ENCODE measurements at regions not wholly inside any gene's neighbourhood (a gene's known extent, or its start where the extent isn't known, plus 50 kb on each side); places are given as distances from the start of the nearest gene placed in this dataset.
"Not testable (repeated sequence)": the region's sequence is repeated elsewhere in the genome, so short reads cannot be mapped to it uniquely, and the experiment has no call there.

GRCh38 chr18:38810789-38811188 lies 1245.2 kb upstream of the CELF4 start:
- no peak for DNase-seq (ENCODE audit: low spot score)

GRCh38 chr18:38807915-38808314 lies 1242.3 kb upstream of the CELF4 start:
- no peak for DNase-seq (ENCODE audit: low spot score)

GRCh38 chr18:38805256-38805655 lies 1239.7 kb upstream of the CELF4 start:
- no peak for DNase-seq (ENCODE audit: low spot score)

DNA sequence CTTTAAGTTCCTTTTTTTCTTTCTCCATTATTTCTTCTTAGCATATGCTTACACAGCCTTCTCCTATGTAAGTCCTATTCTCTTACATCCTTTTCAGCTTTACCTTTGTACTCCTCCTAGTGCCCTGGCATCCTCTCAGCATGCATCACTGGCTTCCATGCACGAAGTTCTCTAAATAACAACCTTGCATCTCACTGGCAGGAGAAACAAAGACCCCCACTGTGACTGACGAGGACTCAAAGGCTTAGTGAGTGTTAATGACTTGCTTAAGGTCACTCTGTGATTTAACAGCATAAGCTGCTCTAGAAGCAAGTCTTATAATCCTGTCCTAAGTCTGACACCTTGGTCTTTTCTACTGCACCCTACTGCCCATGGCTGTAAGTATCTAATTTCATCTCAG lies 1236.0 kb upstream of the CELF4 start:
- DNase-seq (ENCODE audit: low spot score): no peak

DNA sequence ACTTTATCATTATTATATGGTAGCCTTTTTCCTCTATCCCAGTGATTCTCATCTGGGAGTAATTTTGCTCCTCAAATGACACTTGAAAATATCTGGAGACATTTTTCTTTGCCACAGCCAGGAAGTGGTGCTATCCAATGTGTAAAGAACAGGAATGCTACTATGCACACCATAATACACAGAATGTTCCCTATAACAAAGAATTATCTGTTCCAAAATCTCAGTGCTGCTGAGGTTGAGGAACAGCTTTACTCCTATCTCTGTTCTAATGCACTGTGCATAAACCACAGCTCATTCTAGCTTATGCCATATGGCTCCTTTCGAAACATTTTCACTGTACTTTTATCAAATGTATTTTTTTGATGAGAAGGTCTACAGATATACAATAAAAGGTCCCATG lies 1231.2 kb upstream of the CELF4 start:
- DNase-seq (ENCODE audit: low spot score): no peak

- DNase-seq (ENCODE audit: low spot score): no peak
These were observed 1227.1 kb upstream of the CELF4 start for GRCh38 chr18:38792731-38793130.

GRCh38 chr18:38790786-38791185 lies 1225.2 kb upstream of the CELF4 start:
- DNase-seq (ENCODE audit: low spot score): no peak

- no peak for DNase-seq (ENCODE audit: low spot score)
These were observed 1224.7 kb upstream of the CELF4 start for GRCh38 chr18:38790303-38790702.

DNA sequence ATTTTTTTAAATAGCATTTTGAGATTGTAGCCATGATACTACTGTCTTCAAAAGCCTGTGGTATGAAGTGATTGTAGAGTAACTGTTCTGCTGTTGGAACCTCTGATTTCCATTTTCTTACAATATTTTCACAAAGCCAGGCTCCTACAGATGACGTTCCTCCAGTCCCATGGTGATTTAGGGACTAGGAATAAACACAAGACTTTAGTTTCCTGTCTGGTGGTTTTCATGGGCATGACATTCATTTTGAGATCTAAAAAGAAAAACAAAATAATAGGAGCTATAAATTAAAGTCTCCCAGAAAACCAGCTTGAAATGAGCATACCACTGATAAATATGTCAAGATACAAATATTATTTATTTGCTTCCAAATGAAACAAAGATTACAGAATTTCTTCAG lies 1223.5 kb upstream of the CELF4 start:
- DNase-seq (ENCODE audit: low spot score): no peak

DNA sequence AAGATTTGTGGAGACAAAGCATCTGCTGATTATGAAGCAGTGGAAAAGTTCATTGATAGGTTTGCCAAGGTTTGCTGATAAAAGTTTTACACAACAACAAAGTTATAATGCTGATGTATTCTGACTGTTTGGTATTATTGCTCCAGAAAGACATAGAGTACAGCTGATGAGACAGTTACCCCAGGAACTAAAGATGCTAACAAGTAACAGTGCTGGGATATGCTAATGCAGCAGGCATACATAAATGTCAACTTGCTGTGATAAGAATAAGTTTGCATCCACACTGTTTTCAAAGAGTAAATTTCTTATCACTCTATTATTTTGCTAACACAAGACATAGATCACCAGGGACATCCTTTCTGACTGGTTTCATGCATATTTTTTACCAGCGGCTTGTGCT lies 1221.3 kb upstream of the CELF4 start:
- DNase-seq (ENCODE audit: low spot score): no peak

DNA sequence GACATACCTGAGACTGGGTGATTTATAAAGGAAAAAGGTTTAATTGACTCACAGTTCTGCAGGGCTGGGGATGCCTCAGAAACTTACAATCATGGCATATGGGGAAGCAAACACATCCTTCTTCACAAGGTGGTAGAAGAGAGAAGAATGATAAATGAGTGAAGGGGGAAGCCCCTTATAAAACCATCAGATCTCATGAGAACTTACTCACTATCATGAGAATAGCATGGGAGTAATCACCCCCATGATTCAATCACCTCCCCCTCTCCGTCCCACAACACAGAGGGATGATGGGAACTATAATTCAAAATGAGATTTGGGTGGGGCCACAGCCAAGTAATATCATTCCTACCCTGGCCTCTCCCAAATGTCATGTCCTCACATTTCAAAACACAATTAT lies 1206.0 kb upstream of the CELF4 start:
- not testable (repeated sequence) for DNase-seq (ENCODE audit: low spot score)

DNA sequence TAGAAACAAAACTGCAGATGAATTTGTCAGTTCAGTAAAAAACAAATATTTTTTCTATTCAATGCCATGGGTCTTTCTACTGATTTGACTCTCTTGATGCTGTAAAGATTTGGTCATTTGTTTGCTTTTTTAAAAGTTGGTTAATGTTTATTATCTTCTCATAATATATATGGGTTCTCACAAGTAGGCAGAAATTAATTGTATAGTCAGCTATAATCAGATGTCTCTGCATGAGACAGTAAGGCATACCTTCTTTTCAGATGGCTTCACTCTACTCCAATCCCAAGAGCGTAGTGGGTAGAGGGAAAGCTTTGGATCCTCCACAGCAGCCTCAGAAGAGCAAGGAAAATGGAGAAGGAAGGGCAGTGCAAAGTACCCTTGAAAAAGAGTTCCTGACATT lies 1202.9 kb upstream of the CELF4 start:
- DNase-seq (ENCODE audit: low spot score): no peak

DNA sequence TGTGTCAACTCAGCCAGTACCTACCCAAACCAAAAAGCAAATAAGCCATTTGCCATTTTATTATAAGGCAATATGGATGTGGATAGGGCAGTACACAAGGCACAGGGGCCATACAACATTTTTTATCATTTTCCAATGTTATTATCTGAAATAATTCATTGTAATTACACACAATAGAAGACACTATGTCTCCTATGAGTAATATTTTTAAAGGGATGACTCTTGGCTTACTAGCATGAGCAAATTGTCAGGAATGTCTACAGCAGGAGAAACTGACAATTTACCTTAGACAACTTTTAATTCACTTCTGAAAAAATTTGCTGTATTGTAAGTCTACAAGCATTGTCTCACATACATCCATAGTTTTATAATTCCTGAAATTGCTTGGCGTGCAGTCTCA lies 1193.9 kb upstream of the CELF4 start:
- no peak for DNase-seq (ENCODE audit: low spot score)

DNA sequence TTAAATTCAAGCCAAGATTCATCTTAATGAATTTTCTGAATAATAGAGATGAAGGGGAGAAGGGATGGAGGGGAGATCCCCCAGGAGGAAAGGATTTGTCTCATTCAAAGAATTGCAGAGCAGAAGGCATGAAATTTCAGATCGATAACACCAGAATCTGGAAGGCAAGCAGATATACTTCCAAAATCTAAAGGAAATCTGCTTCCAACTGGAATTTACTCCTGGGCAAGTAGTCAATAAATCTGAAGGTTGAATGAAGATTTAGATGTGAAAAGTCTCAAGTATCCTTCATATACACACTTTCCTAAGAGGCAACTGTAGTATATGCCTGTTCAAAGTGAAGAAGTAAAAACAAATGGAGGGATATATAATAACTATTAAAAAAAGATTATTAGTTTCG lies 1190.8 kb upstream of the CELF4 start:
- no peak for DNase-seq (ENCODE audit: low spot score)

DNA sequence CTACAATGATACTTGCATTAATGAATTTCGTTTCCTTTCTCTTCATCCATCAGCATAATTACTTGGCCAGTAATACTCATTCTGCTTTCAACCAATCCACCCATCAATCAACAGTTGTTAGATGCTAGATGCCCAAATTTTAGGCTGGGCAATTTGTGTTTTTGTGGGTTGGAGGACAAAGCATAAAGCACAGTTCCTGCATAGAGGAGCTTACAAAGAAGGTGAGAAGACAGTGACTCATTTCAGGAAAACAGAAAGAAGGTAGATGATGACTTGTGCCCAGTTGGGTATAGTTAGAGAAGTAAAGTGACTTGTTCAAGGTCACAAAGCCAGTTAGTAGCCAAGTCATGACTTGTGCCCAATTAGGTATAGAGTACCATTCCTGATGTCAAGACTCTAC lies 1186.8 kb upstream of the CELF4 start:
- no peak for DNase-seq (ENCODE audit: low spot score)

DNA sequence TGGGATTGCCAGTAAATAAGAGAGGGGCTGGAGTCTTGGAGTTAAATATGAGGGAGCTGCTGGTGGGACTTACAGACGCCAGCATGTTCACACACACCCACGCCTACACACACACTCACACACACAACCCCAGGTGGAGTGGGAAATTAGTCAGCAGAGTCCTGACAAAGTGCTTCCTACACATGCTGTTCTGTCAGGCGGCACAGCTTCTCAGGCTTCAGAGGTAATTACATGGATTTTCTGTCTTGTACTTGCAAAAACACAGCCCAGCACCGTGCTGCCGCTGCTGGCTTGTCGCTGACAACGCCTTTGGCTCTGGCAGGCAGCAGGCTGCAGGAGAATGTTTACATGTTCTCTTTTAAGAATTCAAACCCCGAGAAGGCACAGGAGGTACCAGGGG lies 1186.3 kb upstream of the CELF4 start:
- DNase-seq (ENCODE audit: low spot score): no peak

DNA sequence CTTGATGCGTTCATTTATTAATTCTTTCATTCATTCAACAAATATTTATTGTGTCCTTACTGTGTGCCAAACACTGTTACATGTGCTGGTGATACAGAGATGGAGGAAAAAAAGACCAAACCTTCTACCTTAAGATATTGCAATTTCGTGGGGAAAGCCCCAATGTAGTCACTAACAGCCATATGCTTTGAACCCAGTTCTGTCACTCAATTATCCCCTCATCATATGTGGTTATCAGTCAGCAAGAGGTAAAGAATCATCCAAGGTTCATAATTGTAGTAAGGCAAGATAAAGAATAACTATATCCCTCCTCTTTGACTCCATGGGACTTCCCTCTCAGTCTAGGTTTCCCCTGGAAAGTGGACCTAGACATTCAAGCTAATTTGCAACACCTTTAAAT lies 1185.6 kb upstream of the CELF4 start:
- DNase-seq (ENCODE audit: low spot score): no peak

DNA sequence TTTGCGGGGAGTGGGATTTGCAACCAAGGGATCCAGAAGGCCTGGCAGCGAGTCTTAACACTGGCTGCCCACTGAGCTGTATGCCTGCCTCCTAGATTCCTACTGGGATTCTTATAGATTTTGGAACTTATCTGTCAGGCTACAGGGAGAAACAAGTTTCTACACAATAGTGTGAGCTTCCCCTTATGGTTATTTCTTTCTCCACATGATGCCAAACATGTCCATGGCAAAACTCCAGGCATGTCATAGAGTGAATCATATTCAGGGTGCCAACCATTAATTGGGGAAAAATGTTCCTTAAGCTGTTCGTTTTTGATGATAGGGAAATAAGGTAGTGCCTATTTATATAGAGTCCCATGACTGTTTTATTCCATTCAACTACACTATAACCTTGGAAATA lies 1185.2 kb upstream of the CELF4 start:
- no peak for DNase-seq (ENCODE audit: low spot score)

- DNase-seq (ENCODE audit: low spot score): no peak
These were observed 1181.6 kb upstream of the CELF4 start for GRCh38 chr18:38747153-38747552.

DNA sequence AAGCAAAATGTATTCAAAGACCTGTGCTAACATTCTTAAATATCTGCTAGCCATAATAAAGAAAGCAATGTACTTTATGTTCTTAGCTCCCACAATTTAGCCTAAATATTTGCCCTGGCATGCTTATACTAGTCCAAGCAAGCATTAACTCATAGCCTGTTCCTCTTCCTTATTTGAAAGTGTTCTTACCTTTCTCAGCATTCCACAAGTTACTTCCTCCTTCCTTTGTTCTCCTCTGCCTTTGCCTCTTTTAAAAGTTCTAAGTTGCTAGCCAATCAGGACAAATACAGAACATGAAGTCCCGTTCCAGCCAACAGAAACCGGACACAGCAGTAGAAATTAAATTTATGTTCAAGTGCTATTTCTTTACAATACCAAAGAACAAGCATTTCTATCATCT lies 1154.6 kb upstream of the CELF4 start:
- DNase-seq (ENCODE audit: low spot score): not testable (repeated sequence)

GRCh38 chr18:38718365-38718901 lies 1152.8 kb upstream of the CELF4 start:
- DNase-seq (ENCODE audit: low spot score): no peak

- no peak for DNase-seq (ENCODE audit: low spot score)
These were observed 1143.5 kb upstream of the CELF4 start for GRCh38 chr18:38709122-38709521.

GRCh38 chr18:38706373-38706772 lies 1140.8 kb upstream of the CELF4 start:
- DNase-seq (ENCODE audit: low spot score): no peak

DNA sequence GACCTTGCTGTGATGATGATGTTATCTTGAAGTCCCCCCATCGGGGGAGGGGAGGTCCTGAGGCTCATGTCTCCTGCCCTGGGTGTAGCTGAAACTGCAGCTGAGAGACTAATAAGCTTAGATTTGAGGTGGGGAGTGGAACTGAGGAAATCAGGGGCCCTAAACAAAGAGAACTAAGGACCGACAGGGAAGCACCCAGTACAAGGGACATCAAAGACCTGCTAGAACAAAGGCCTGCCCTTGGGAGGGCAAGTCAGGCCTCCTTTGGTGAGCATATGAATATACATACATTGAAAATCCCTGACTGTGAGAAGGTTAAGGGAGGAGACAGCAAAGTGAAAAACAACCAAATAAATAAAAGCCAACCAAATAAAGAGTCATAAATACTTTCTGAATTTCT lies 1132.5 kb upstream of the CELF4 start:
- DNase-seq (ENCODE audit: low spot score): no peak

Data from ureter (tissue), 1 donor.